ENCODE measurements at regions not wholly inside any gene's neighbourhood (a gene's known extent, or its start where the extent isn't known, plus 50 kb on each side); places are given as distances from the start of the nearest gene placed in this dataset.

GRCh38 chr12:23083267-23083666, 458.3 kb downstream of the ETNK1 start (continued):
- TF ChIP-seq TCF7 (CRISPR knock-in tag; IDR thresholded peaks at IDR 0.05; ENCODE audit: low read depth) = no peak
- no peak for TF ChIP-seq RORB (CRISPR knock-in tag; IDR thresholded peaks at IDR 0.05)
- TF ChIP-seq MXD4 (CRISPR knock-in tag; IDR thresholded peaks at IDR 0.05; ENCODE audit: borderline replicate concordance) = no peak
- TF ChIP-seq CDX4 (CRISPR knock-in tag; IDR thresholded peaks at IDR 0.05; ENCODE audit: borderline replicate concordance) = no peak
- no peak for TF ChIP-seq IRF1 (CRISPR knock-in tag; IDR thresholded peaks at IDR 0.05)
- no peak for TF ChIP-seq ZBTB21 (CRISPR knock-in tag; IDR thresholded peaks at IDR 0.05; ENCODE audit: borderline replicate concordance)

- H3K27me3 Mint-ChIP-seq (ENCODE audit: low read depth) = no peaks in the 10 kb centered on the region
- H3K4me3 Mint-ChIP-seq = no peak overlapping the region
- no peak for DNase-seq (ENCODE audit: low spot score)
- ChIA-PET CTCF (no interaction called here), POLR2A (no interaction called here)
- peaks cover 5% of the 10 kb centered on the region; the same call in 1 of the 2 replicates for H3K36me3 Mint-ChIP-seq
- TF ChIP-seq KAT7 (CRISPR knock-in tag; IDR thresholded peaks at IDR 0.05; ENCODE audit: borderline replicate concordance) (no peak), ZNF396 (CRISPR knock-in tag; IDR thresholded peaks at IDR 0.05; ENCODE audit: borderline replicate concordance) (no peak), ERG (CRISPR knock-in tag; IDR thresholded peaks at IDR 0.05) (no peak), ZNF416 (CRISPR knock-in tag; IDR thresholded peaks at IDR 0.05) (no peak), ZNF317 (CRISPR knock-in tag; IDR thresholded peaks at IDR 0.05; ENCODE audit: borderline replicate concordance, low read depth) (no peak), IRF1 (CRISPR knock-in tag; IDR thresholded peaks at IDR 0.05) (no peak), E2F1 (CRISPR knock-in tag; IDR thresholded peaks at IDR 0.05) (no peak), CDX4 (CRISPR knock-in tag; IDR thresholded peaks at IDR 0.05; ENCODE audit: borderline replicate concordance) (no peak), ESRRA (CRISPR knock-in tag; IDR thresholded peaks at IDR 0.05; ENCODE audit: borderline replicate concordance) (no peak), TCF7 (CRISPR knock-in tag; IDR thresholded peaks at IDR 0.05; ENCODE audit: low read depth) (no peak), SOX15 (CRISPR knock-in tag; IDR thresholded peaks at IDR 0.05) (no peak), JUN (CRISPR knock-in tag; IDR thresholded peaks at IDR 0.05) (no peak), FOXP1 (CRISPR knock-in tag; IDR thresholded peaks at IDR 0.05; ENCODE audit: borderline replicate concordance) (no peak), NR2C2 (CRISPR knock-in tag; IDR thresholded peaks at IDR 0.05) (no peak), TEAD4 (CRISPR knock-in tag; IDR thresholded peaks at IDR 0.05) (no peak)
- no peaks in the 10 kb centered on the region for H3K4me1 Mint-ChIP-seq
- peaks cover 7% of the 10 kb centered on the region for H3K9me3 Mint-ChIP-seq
- no peak overlapping the region for H3K27ac Mint-ChIP-seq
- ATAC-seq = no peak
These were observed 459.4 kb downstream of the ETNK1 start for GRCh38 chr12:23084236-23084995.

- CTCF ChIA-PET = no interaction called here
- no peaks in the 10 kb centered on the region for H3K4me1 Mint-ChIP-seq
- no peaks in the 10 kb centered on the region for H3K27me3 Mint-ChIP-seq (ENCODE audit: low read depth)
- H3K36me3 Mint-ChIP-seq = peaks cover 7% of the 10 kb centered on the region; the same call in 1 of the 2 replicates
- H3K4me3 Mint-ChIP-seq = no peak overlapping the region
- DNase-seq (ENCODE audit: low spot score) (no peak), ATAC-seq (no peak)
- H3K9me3 Mint-ChIP-seq = peaks cover 12% of the 10 kb centered on the region
- no peak overlapping the region for H3K27ac Mint-ChIP-seq
- POLR2A ChIA-PET = no interaction called here
- TF ChIP-seq PRRX2 (CRISPR knock-in tag; IDR thresholded peaks at IDR 0.05) (no peak), KAT7 (CRISPR knock-in tag; IDR thresholded peaks at IDR 0.05; ENCODE audit: borderline replicate concordance) (no peak), TP53 (CRISPR knock-in tag; IDR thresholded peaks at IDR 0.05) (no peak), GTF2I (CRISPR knock-in tag; conservative IDR thresholded peaks at IDR 0.05) (no peak), AFF4 (CRISPR knock-in tag; IDR thresholded peaks at IDR 0.05; ENCODE audit: borderline replicate concordance) (no peak), ZNF396 (CRISPR knock-in tag; IDR thresholded peaks at IDR 0.05; ENCODE audit: borderline replicate concordance) (no peak), EMX1 (CRISPR knock-in tag; IDR thresholded peaks at IDR 0.05) (no peak), IRF1 (CRISPR knock-in tag; IDR thresholded peaks at IDR 0.05) (no peak)
These were observed 463.6 kb downstream of the ETNK1 start for GRCh38 chr12:23088594-23088993.
